NCI-H2196 treated with DMSO at 0.1 percent for 48 hours (cell line): ENCODE measurements at regions not wholly inside any gene's neighbourhood (a gene's known extent, or its start where the extent isn't known, plus 50 kb on each side); places are given as distances from the start of the nearest gene placed in this dataset.
A peak's percentile ranks its signal among the peaks of the same experiment; 100 is the strongest.

Source experiments
- DNase-seq: peaks from one replicate; lab custom pipeline; 2025; ENCODE audit not compliant: unreplicated experiment; lab: John Stamatoyannopoulos, UW

DNA sequence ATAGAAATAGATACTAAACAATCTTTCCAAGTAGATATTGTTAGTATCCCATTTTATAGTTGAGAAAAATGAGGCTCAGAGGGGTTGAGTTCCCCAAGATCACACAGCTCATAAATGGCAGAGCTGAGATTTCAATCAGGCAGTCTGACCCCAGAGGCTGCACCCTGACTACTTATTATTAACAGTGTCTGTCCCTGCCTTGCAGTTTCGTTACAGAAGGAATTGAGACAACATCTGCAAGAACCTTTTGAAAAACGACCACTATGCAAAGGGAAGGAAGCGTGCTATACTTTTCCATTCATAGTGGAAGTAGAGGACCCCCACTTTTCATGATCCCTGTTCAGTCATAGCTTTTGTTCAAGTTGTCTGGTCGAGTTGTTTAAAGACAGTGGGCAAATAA lies 53.2 kb upstream of the SEC11C start:
- DNase-seq, result no peak

- peak; percentile 61 for DNase-seq
Measured at GRCh38 chr18:59087391-59087790, 52.3 kb upstream of the SEC11C start.
